ENCODE measurements at regions not wholly inside any gene's neighbourhood (a gene's known extent, or its start where the extent isn't known, plus 50 kb on each side); places are given as distances from the start of the nearest gene placed in this dataset.
A peak's percentile ranks its signal among the peaks of the same experiment; 100 is the strongest.

- H3K27ac ChIP-seq, result no peak overlapping the region
- H3K36me3 ChIP-seq, result no peaks in the 10 kb centered on the region
- no peaks in the 10 kb centered on the region for H3K9me3 ChIP-seq (ENCODE audit: low read depth)
- no peaks in the 10 kb centered on the region for H3K27me3 ChIP-seq
- H3K4me1 ChIP-seq (ENCODE audit: low read depth), result no peaks in the 10 kb centered on the region
- DNase-seq (ENCODE audit: low read depth in 1 of 2, low spot score in 1 of 2), result peak; percentile 27 to 83
- H3K4me3 ChIP-seq, result no peak overlapping the region
- peak; percentile 66 for TF ChIP-seq CTCF (IDR thresholded peaks at IDR 0.05; ENCODE audit: low read depth, low read length)
These were observed 205.9 kb downstream of the MBL2 start for GRCh38 chr10:52566471-52567246.

GRCh38 chr10:52567247-52567580 lies 205.4 kb downstream of the MBL2 start:
- DNase-seq (ENCODE audit: low read depth in 1 of 2, low spot score in 1 of 2), result no peak
- Histone ChIP-seq H3K9me3 (ENCODE audit: low read depth) (no peaks in the 10 kb centered on the region), H3K27ac (no peak overlapping the region), H3K4me3 (no peak overlapping the region), H3K4me1 (ENCODE audit: low read depth) (no peaks in the 10 kb centered on the region), H3K36me3 (no peaks in the 10 kb centered on the region), H3K27me3 (no peaks in the 10 kb centered on the region)
- no peak for TF ChIP-seq CTCF (IDR thresholded peaks at IDR 0.05; ENCODE audit: low read depth, low read length)

GRCh38 chr10:52568309-52568708 lies 204.3 kb downstream of the MBL2 start:
- H3K9me3 ChIP-seq (ENCODE audit: low read depth), result no peaks in the 10 kb centered on the region
- H3K36me3 ChIP-seq, result no peaks in the 10 kb centered on the region
- H3K27ac ChIP-seq, result no peak overlapping the region
- no peak for DNase-seq (ENCODE audit: low read depth in 1 of 2, low spot score in 1 of 2)
- no peak overlapping the region for H3K4me3 ChIP-seq
- H3K27me3 ChIP-seq, result no peaks in the 10 kb centered on the region
- no peak for TF ChIP-seq CTCF (IDR thresholded peaks at IDR 0.05; ENCODE audit: low read depth, low read length)
- H3K4me1 ChIP-seq (ENCODE audit: low read depth), result no peaks in the 10 kb centered on the region

- Histone ChIP-seq H3K4me3 (no peak overlapping the region), H3K27ac (no peak overlapping the region), H3K27me3 (no peaks in the 10 kb centered on the region), H3K9me3 (ENCODE audit: low read depth) (no peaks in the 10 kb centered on the region), H3K4me1 (ENCODE audit: low read depth) (no peaks in the 10 kb centered on the region), H3K36me3 (no peaks in the 10 kb centered on the region)
- DNase-seq (ENCODE audit: low read depth in 1 of 2, low spot score in 1 of 2), result no peak
- TF ChIP-seq CTCF (IDR thresholded peaks at IDR 0.05; ENCODE audit: low read depth, low read length), result no peak
These were observed 202.1 kb downstream of the MBL2 start for GRCh38 chr10:52570490-52570889.

- Histone ChIP-seq H3K27ac (no peak overlapping the region), H3K27me3 (no peaks in the 10 kb centered on the region), H3K36me3 (no peaks in the 10 kb centered on the region), H3K4me1 (ENCODE audit: low read depth) (no peaks in the 10 kb centered on the region), H3K9me3 (ENCODE audit: low read depth) (no peaks in the 10 kb centered on the region), H3K4me3 (no peak overlapping the region)
- DNase-seq (ENCODE audit: low read depth in 1 of 2, low spot score in 1 of 2), result no peak
- TF ChIP-seq CTCF (IDR thresholded peaks at IDR 0.05; ENCODE audit: low read depth, low read length), result no peak
These were observed 201.6 kb downstream of the MBL2 start for GRCh38 chr10:52571018-52571417.
